Omental fat pad (tissue), 3 donors: ENCODE measurements at regions not wholly inside any gene's neighbourhood (a gene's known extent, or its start where the extent isn't known, plus 50 kb on each side); places are given as distances from the start of the nearest gene placed in this dataset.

Experiments
- ATAC-seq: fragments of 150-250 bp; one replicate; pipeline ENCODE4 v1.9.1; 2016; ENCODE audit warnings: mild to moderate bottlenecking, moderate library complexity; ENCODE audit not compliant: low FRiP score
- DNase-seq: peaks from one replicate; pipeline ENCODE4 v3.0.0-alpha.2; 2019; ENCODE audit warnings: low spot score
- CTCF ChIP-seq, 3 donors: fragments of 450-650 bp; IDR thresholded peaks; one replicate each; pipeline ENCODE4 v1.5.1; 2016 to 2017; ENCODE audit warnings: antibody characterized with exemption in 3 of 3, mild to moderate bottlenecking in 3 of 3, moderate library complexity in 2 of 3

- DNase-seq (no peak), ATAC-seq (no peak)
- TF ChIP-seq CTCF (IDR thresholded peaks at IDR 0.05) = no peak
These were observed 152.0 kb upstream of the TENM4 start for GRCh38 chr11:79592824-79593223.

- ATAC-seq = no peak
- no peak for TF ChIP-seq CTCF (IDR thresholded peaks at IDR 0.05)
These were observed 151.6 kb upstream of the TENM4 start for GRCh38 chr11:79592406-79592805.

DNA sequence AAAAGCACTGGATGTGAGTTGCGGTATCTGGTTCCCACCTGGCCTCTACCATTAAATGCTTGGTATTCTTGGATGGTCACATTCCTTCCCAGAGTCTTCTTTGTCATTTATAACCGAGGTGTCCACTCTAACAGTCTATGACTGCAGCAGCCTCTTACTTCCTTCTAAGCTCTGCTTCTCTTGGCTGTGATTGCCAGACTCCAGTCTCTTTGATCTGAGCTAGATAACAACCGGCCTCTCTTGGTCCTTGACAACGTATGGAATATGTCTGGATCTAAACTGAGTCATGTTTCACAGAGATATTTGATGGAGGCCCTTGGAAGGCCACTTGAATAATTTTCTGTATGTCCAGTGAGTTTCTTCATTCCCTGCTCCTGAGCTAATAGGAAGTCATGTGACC, 141.6 kb upstream of the TENM4 start:
- no peak for TF ChIP-seq CTCF (IDR thresholded peaks at IDR 0.05)
- ATAC-seq (no peak), DNase-seq (no peak)

More at GRCh38 chr11:79592406-79592805, 151.6 kb upstream of the TENM4 start:
- no peak for DNase-seq

DNA sequence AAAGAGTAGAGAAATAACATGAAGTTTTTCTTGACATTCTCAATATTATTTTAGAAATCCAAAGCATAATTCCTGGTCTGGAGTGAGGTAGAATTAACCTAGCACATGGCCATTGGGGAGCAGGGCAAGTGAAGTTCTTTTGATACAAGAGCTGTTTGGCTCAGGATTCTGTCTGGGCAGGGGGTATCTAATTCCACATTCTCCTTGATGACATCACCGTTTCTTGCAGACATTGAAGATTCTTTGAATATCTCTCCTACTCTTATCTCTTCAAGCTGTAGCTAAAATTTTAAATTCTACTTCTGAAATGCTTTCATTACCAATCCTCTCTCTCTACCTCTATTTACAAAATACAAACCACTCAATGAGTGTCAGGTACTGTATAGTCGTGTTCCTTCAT, 138.2 kb upstream of the TENM4 start:
- TF ChIP-seq CTCF (IDR thresholded peaks at IDR 0.05) = no peak

DNA sequence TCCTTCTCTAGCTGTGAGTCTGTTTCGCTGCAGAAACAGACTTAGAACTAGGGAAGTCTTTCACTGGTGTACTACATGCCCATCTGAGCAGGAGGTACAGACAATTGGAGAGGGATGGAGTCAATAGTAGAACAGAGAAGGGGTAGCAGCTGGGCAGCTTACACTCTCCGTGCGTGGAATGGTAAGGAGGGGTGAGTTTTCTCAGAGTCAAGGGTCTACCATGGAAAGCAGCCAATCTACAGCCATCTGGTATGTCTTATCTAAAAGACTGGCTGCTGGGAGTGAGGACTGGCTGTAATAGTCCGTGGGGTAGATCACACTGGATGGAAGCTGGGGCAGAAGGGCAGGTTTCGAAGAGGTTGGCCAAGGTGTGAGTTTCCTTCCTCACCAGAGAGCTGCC, 137.3 kb upstream of the TENM4 start:
- no peak for DNase-seq
- no peak for ATAC-seq
- TF ChIP-seq CTCF (IDR thresholded peaks at IDR 0.05) = no peak

More for the DNA sequence above, 138.2 kb upstream of the TENM4 start:
- ATAC-seq (no peak), DNase-seq (no peak)

GRCh38 chr11:79575701-79576100, 134.9 kb upstream of the TENM4 start:
- ATAC-seq (no peak), DNase-seq (no peak)
- TF ChIP-seq CTCF (IDR thresholded peaks at IDR 0.05) = no peak

DNA sequence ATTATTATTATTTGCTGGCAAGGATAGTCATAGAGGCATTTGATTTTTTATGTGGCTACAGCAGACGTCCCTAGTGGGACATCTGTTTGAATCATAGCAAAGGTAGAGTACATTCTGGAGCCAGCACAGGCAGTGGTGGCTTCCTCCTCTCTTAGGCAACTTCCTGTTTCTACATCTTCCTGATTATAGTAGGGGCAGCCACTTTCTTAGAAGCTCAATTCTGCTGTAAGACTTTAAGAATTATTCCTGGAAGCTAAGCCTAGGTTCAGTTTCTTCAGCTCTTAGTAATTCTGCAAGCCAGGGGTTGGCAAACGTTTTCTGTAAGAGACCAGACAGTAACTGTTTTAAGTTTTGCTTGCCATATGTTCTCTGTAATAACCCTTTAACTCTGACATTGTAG, 129.3 kb upstream of the TENM4 start:
- DNase-seq = no peak
- TF ChIP-seq CTCF (IDR thresholded peaks at IDR 0.05) = no peak
- ATAC-seq = no peak
